IMR-90 (cell line): ENCODE measurements at regions not wholly inside any gene's neighbourhood (a gene's known extent, or its start where the extent isn't known, plus 50 kb on each side); places are given as distances from the start of the nearest gene placed in this dataset.

Experiments used
- CEBPB ChIP-seq: IDR thresholded peaks from 2 replicates; pipeline ENCODE4 v1.6.1; 2012; ENCODE audit warnings: low read depth, low read length, improper control_type of control experiment
- CHD1 ChIP-seq: IDR thresholded peaks from 2 replicates; pipeline ENCODE4 v1.6.1; 2012; ENCODE audit warnings: low read depth, low read length, improper control_type of control experiment
- CTCF ChIP-seq: conservative IDR thresholded peaks from 2 replicates; pipeline ENCODE4 v1.5.1; 2012; ENCODE audit warnings: mild to moderate bottlenecking, low read depth, low read length, improper control_type of control experiment
- FOS ChIP-seq: fragments of 150-350 bp; IDR thresholded peaks from 2 replicates; pipeline ENCODE4 v1.6.1; 2016; ENCODE audit warnings: low read depth, low read length
- MAZ ChIP-seq: IDR thresholded peaks from 2 replicates; pipeline ENCODE4 v1.6.1; 2012; ENCODE audit warnings: low read depth, mild to moderate bottlenecking, low read length, improper control_type of control experiment, moderate library complexity, borderline replicate concordance
- MXI1 ChIP-seq: IDR thresholded peaks from 2 replicates; pipeline ENCODE4 v1.6.1; 2012; ENCODE audit warnings: low read depth, mild to moderate bottlenecking, low read length, moderate library complexity, borderline replicate concordance
- POLR2A ChIP-seq: IDR thresholded peaks from 2 replicates; pipeline ENCODE4 v1.6.1; 2012; ENCODE audit warnings: mild to moderate bottlenecking, low read depth, low read length
- RAD21 ChIP-seq: IDR thresholded peaks from 2 replicates; pipeline ENCODE4 v1.6.1; 2012; ENCODE audit warnings: low read length, improper control_type of control experiment
- RCOR1 ChIP-seq: IDR thresholded peaks from 2 replicates; pipeline ENCODE4 v1.6.1; 2012; ENCODE audit warnings: mild to moderate bottlenecking, low read length, improper control_type of control experiment; ENCODE audit not compliant: insufficient replicate concordance
- SMC3 ChIP-seq: fragments of 150-350 bp; IDR thresholded peaks from 2 replicates; pipeline ENCODE4 v1.6.1; 2016; ENCODE audit warnings: low read depth, mild to moderate bottlenecking, antibody characterized with exemption, low read length, moderate library complexity

GRCh38 chr5:57370376-57370775 is 112.2 kb downstream of the ACTBL2 start:
- TF ChIP-seq CTCF: no peak
- TF ChIP-seq POLR2A: no peak
- no peak for TF ChIP-seq MAZ
- no peak for TF ChIP-seq CEBPB
- TF ChIP-seq MXI1: no peak
- no peak for TF ChIP-seq FOS
- no peak for TF ChIP-seq CHD1
- no peak for TF ChIP-seq RAD21
- TF ChIP-seq RCOR1: no peak
- no peak for TF ChIP-seq SMC3
